IMR-90 (cell line): ENCODE measurements at regions not wholly inside any gene's neighbourhood (a gene's known extent, or its start where the extent isn't known, plus 50 kb on each side); places are given as distances from the start of the nearest gene placed in this dataset.

Source experiments
- ATAC-seq: fragments of 200-7000 bp; cut with Tn5 transposase; 2 replicates; pipeline ENCODE4 v1.9.1; 2020; ENCODE audit warnings: low read depth, mild to moderate bottlenecking, moderate library complexity
- BruUV-seq: library from RNA; stranded (reverse); fragments of 400-500 nt; replicated peaks from 2 replicates; lab custom pipeline; 2021; lab: Mats Ljungman, UMichigan
- CTCF ChIA-PET: fragments of 300-600 bp; formaldehyde crosslinking; extraction: SDS; loops from one replicate; lab custom pipeline; 2021; ENCODE audit warnings: antibody characterized with exemption; lab: Yijun Ruan, JAX
- POLR2A ChIA-PET: fragments of 300-600 bp; sonication (Branson Sonifier 250); formaldehyde crosslinking; loops from one replicate; lab custom pipeline; 2022; ENCODE audit warnings: antibody characterized with exemption; ENCODE audit not compliant: unreplicated experiment; lab: Charles Lee
- DNase-seq: peaks from one replicate; pipeline ENCODE4 v3.0.0; 2013
- H2AFZ ChIP-seq: replicated peaks from 2 replicates; pipeline ENCODE3; 2013; ENCODE audit warnings: low read length, mild to moderate bottlenecking; ENCODE audit not compliant: poor library complexity
- H2AK5ac ChIP-seq: 2 replicates; pipeline ENCODE4 v1.6.1; 2013; ENCODE audit warnings: low read depth, low read length, inconsistent platforms
- H2AK9ac ChIP-seq: replicated peaks from 2 replicates; pipeline ENCODE3; 2013; ENCODE audit warnings: mild to moderate bottlenecking, low read depth, low read length, moderate library complexity; ENCODE audit not compliant: poor library complexity
- H2BK120ac ChIP-seq: 2 replicates; pipeline ENCODE4 v1.6.1; 2013; ENCODE audit warnings: low read depth, low read length, inconsistent platforms
- H2BK15ac ChIP-seq: 3 replicates; pipeline ENCODE4 v1.6.1; 2013; ENCODE audit warnings: low read depth, low read length, inconsistent platforms
- H2BK20ac ChIP-seq: 2 replicates; pipeline ENCODE4 v1.6.1; 2013; ENCODE audit warnings: low read depth, mild to moderate bottlenecking, inconsistent platforms, low read length, moderate library complexity
- H2BK5ac ChIP-seq: 2 replicates; pipeline ENCODE4 v1.6.1; 2013; ENCODE audit warnings: mild to moderate bottlenecking, low read depth, low read length, inconsistent platforms; ENCODE audit not compliant: poor library complexity, severe bottlenecking
- H3K14ac ChIP-seq: replicated peaks from 2 replicates; pipeline ENCODE4 v1.6.1; 2013; ENCODE audit warnings: low read depth, low read length, inconsistent platforms
- H3K18ac ChIP-seq: 2 replicates; pipeline ENCODE4 v1.6.1; 2013; ENCODE audit warnings: low read depth, low read length, control low read depth
- H3K23ac ChIP-seq: 2 replicates; pipeline ENCODE4 v1.6.1; 2013; ENCODE audit warnings: low read depth, low read length, inconsistent platforms
- H3K27ac ChIP-seq: 2 replicates; pipeline ENCODE4 v1.5.1; 2013; ENCODE audit warnings: mild to moderate bottlenecking, control low read depth, low read length; ENCODE audit not compliant: insufficient read depth
- H3K27me3 ChIP-seq: 2 replicates; pipeline ENCODE4 v1.6.1; 2013; ENCODE audit warnings: low read length; ENCODE audit not compliant: control insufficient read depth, insufficient read depth
- H3K36me3 ChIP-seq: 2 replicates; pipeline ENCODE4 v1.6.1; 2013; ENCODE audit warnings: low read length, mixed read lengths; ENCODE audit not compliant: control insufficient read depth, insufficient read depth
- H3K4ac ChIP-seq: 2 replicates; pipeline ENCODE4 v1.6.1; 2013; ENCODE audit warnings: low read depth, low read length, inconsistent platforms
- H3K4me1 ChIP-seq: 2 replicates; pipeline ENCODE4 v1.6.1; 2013; ENCODE audit warnings: low read length, mixed read lengths; ENCODE audit not compliant: control insufficient read depth, insufficient read depth
- H3K4me2 ChIP-seq: 2 replicates; pipeline ENCODE4 v1.6.1; 2013; ENCODE audit warnings: low read depth, mild to moderate bottlenecking, control low read depth, low read length, moderate library complexity
- H3K4me3 ChIP-seq: 2 replicates; pipeline ENCODE4 v1.5.1; 2013; ENCODE audit warnings: low read depth, mild to moderate bottlenecking, control low read depth, low read length, moderate library complexity; ENCODE audit not compliant: insufficient read depth
- H3K56ac ChIP-seq: 2 replicates; pipeline ENCODE4 v1.6.1; 2013; ENCODE audit warnings: low read length, inconsistent platforms; ENCODE audit not compliant: insufficient read depth; ENCODE audit errors: extremely low read depth
- H3K79me1 ChIP-seq, 2 experiments: 2 replicates each; pipeline ENCODE4 v1.6.1; 2013; ENCODE audit warnings: low read length in 2 of 2, inconsistent platforms in 1 of 2, low read depth in 1 of 2
- H3K9ac ChIP-seq: 2 replicates; pipeline ENCODE4 v1.6.1; 2013; ENCODE audit warnings: low read depth, low read length, control low read depth
- H3K9me1 ChIP-seq: 2 replicates; pipeline ENCODE4 v1.6.1; 2013; ENCODE audit warnings: low read length, inconsistent platforms; ENCODE audit not compliant: insufficient read depth
- H3K9me3 ChIP-seq: 2 replicates; pipeline ENCODE4 v1.6.1; 2013; ENCODE audit warnings: low read length; ENCODE audit not compliant: control insufficient read depth, insufficient read depth
- H4K20me1 ChIP-seq: 2 replicates; pipeline ENCODE4 v1.6.1; 2013; ENCODE audit warnings: low read length, inconsistent platforms; ENCODE audit not compliant: insufficient read depth
- H4K5ac ChIP-seq: 2 replicates; pipeline ENCODE4 v1.6.1; 2013; ENCODE audit warnings: mild to moderate bottlenecking, low read depth, low read length, control low read depth
- H4K8ac ChIP-seq, 2 experiments: 2 replicates each; pipeline ENCODE4 v1.6.1; 2013; ENCODE audit warnings: low read depth in 2 of 2, low read length in 2 of 2, control low read depth in 1 of 2, inconsistent platforms in 1 of 2
- H4K91ac ChIP-seq: 2 replicates; pipeline ENCODE4 v1.6.1; 2013; ENCODE audit warnings: low read depth, low read length, inconsistent platforms; ENCODE audit not compliant: insufficient read depth
- BHLHE40 ChIP-seq: fragments of 150-350 bp; IDR thresholded peaks from 2 replicates; pipeline ENCODE4 v1.6.1; 2016; ENCODE audit warnings: mild to moderate bottlenecking, low read depth, low read length
- CEBPB ChIP-seq: IDR thresholded peaks from 2 replicates; pipeline ENCODE4 v1.6.1; 2012; ENCODE audit warnings: low read depth, low read length, improper control_type of control experiment
- CHD1 ChIP-seq: IDR thresholded peaks from 2 replicates; pipeline ENCODE4 v1.6.1; 2012; ENCODE audit warnings: low read depth, low read length, improper control_type of control experiment
- FOS ChIP-seq: fragments of 150-350 bp; IDR thresholded peaks from 2 replicates; pipeline ENCODE4 v1.6.1; 2016; ENCODE audit warnings: low read depth, low read length
- MAFK ChIP-seq: IDR thresholded peaks from 2 replicates; pipeline ENCODE4 v1.6.1; 2012; ENCODE audit warnings: low read depth, low read length, improper control_type of control experiment
- MAZ ChIP-seq: IDR thresholded peaks from 2 replicates; pipeline ENCODE4 v1.6.1; 2012; ENCODE audit warnings: low read depth, mild to moderate bottlenecking, low read length, improper control_type of control experiment, moderate library complexity, borderline replicate concordance
- MXI1 ChIP-seq: IDR thresholded peaks from 2 replicates; pipeline ENCODE4 v1.6.1; 2012; ENCODE audit warnings: low read depth, mild to moderate bottlenecking, low read length, moderate library complexity, borderline replicate concordance
- NFE2L2 ChIP-seq: fragments of 150-350 bp; IDR thresholded peaks from 2 replicates; pipeline ENCODE4 v1.6.1; 2016; ENCODE audit warnings: low read depth, mild to moderate bottlenecking, low read length
- POLR2A ChIP-seq: IDR thresholded peaks from 2 replicates; pipeline ENCODE4 v1.6.1; 2012; ENCODE audit warnings: mild to moderate bottlenecking, low read depth, low read length
- RAD21 ChIP-seq: IDR thresholded peaks from 2 replicates; pipeline ENCODE4 v1.6.1; 2012; ENCODE audit warnings: low read length, improper control_type of control experiment
- RCOR1 ChIP-seq: IDR thresholded peaks from 2 replicates; pipeline ENCODE4 v1.6.1; 2012; ENCODE audit warnings: mild to moderate bottlenecking, low read length, improper control_type of control experiment; ENCODE audit not compliant: insufficient replicate concordance
- RFX5 ChIP-seq: IDR thresholded peaks from 2 replicates; pipeline ENCODE4 v1.8.0; 2012; ENCODE audit warnings: low read depth, mild to moderate bottlenecking, low read length, moderate library complexity
- SMC3 ChIP-seq: fragments of 150-350 bp; IDR thresholded peaks from 2 replicates; pipeline ENCODE4 v1.6.1; 2016; ENCODE audit warnings: low read depth, mild to moderate bottlenecking, antibody characterized with exemption, low read length, moderate library complexity
- WGBS, 2 experiments: methylation state at CpG; one replicate each; pipeline versions ENCODE4 v1.1.5 to v1.1.7; 2013; ENCODE audit warnings: missing lambda C conversion rate in 2 of 2; ENCODE audit not compliant: insufficient read length in 1 of 2; ENCODE audit errors: extremely low coverage in 2 of 2; 5-methylcytosine and 5-hydroxymethylcytosine counted together
- dilution Hi-C: fragments of 300-500 bp; cut with HindIII; formaldehyde crosslinking; loops from one replicate; pipeline ENCODE4 v1.14.3; 2018; ENCODE audit warnings: low sequenced_read_pairs; ENCODE audit not compliant: unreplicated experiment
- in situ Hi-C: fragments of 300-500 bp; cut with MboI; formaldehyde crosslinking; loops from 3 replicates; pipeline ENCODE4 v1.14.3; 2019; ENCODE audit warnings: low sequenced_read_pairs, inconsistent platforms, mixed read lengths
- intact Hi-C: fragments of 100-400 bp; cut with micrococcal nuclease; formaldehyde crosslinking; loops from 2 replicates; pipeline ENCODE4 v1.10.0; 2022
- TF ChIP-seq, protein P1 (sequence below): fragments of 150-350 bp; IDR thresholded peaks from 2 replicates; pipeline ENCODE4 v1.6.1; 2016; ENCODE audit warnings: low read depth, mild to moderate bottlenecking, low read length, moderate library complexity, borderline replicate concordance
- TF ChIP-seq, protein P2 (sequence below): conservative IDR thresholded peaks from 2 replicates; pipeline ENCODE4 v1.5.1; 2012; ENCODE audit warnings: mild to moderate bottlenecking, low read depth, low read length, improper control_type of control experiment
- TF ChIP-seq, protein P3 (sequence below): fragments of 150-350 bp; IDR thresholded peaks from 2 replicates; pipeline ENCODE4 v1.6.1; 2017; ENCODE audit warnings: mild to moderate bottlenecking, antibody characterized with exemption, low read length, low read depth

DNA sequence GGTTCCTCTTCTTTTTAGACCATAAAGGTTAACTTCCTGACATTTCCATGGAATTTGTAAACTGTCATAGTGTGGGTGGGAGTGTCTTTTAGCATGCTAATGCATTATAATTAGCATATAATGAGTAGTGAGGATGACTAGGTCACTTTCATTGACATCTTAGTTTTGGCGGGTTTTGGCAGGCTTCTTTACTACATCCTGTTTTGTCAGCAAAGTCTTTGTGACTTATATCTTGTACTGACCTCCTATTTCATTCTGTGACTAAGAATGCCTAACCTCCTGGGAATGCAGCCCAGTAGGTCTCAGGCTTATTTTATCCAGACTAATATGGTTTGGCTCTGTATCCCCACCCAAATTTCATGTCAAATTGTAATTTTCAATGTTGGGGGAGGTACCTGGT, 149.6 kb upstream of the SYNCRIP start:
- H4K8ac ChIP-seq = no peak overlapping the region
- H3K4me3 ChIP-seq = no peak overlapping the region
- H3K36me3 ChIP-seq = no peaks in the 10 kb centered on the region
- H4K91ac ChIP-seq = no peak overlapping the region
- no peak overlapping the region for H3K4me2 ChIP-seq
- no peak overlapping the region for H2BK15ac ChIP-seq
- no peak overlapping the region for H3K9ac ChIP-seq
- H2BK5ac ChIP-seq = no peak overlapping the region
- H3K18ac ChIP-seq = no peak overlapping the region
- H3K14ac ChIP-seq = no peak overlapping the region
- H3K4me1 ChIP-seq = no peaks in the 10 kb centered on the region
- H2BK120ac ChIP-seq = no peak overlapping the region
- H3K23ac ChIP-seq = no peak overlapping the region
- in situ Hi-C loops = no loop called here
- no peak overlapping the region for H3K4ac ChIP-seq
- H3K27me3 ChIP-seq = no peaks in the 10 kb centered on the region
- WGBS, 2 experiments = no CpG with 5 or more reads among the region's 1 CpG
- no peak overlapping the region for H4K5ac ChIP-seq
- H3K27ac ChIP-seq = no peak overlapping the region
- no TSS peak for BruUV-seq
- dilution Hi-C loops = no loop called here
- H2AFZ ChIP-seq = no peak overlapping the region
- TF ChIP-seq CHD1 (no peak), MXI1 (no peak), MAZ (no peak), NFE2L2 (no peak), SMC3 (no peak), MAFK (no peak), RFX5 (no peak), POLR2A (no peak), RCOR1 (no peak), FOS (no peak), RAD21 (no peak), CEBPB (no peak), BHLHE40 (no peak)
- TF ChIP-seq, protein P1, sequence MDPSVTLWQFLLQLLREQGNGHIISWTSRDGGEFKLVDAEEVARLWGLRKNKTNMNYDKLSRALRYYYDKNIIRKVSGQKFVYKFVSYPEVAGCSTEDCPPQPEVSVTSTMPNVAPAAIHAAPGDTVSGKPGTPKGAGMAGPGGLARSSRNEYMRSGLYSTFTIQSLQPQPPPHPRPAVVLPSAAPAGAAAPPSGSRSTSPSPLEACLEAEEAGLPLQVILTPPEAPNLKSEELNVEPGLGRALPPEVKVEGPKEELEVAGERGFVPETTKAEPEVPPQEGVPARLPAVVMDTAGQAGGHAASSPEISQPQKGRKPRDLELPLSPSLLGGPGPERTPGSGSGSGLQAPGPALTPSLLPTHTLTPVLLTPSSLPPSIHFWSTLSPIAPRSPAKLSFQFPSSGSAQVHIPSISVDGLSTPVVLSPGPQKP = no peak
- TF ChIP-seq, protein P2, sequence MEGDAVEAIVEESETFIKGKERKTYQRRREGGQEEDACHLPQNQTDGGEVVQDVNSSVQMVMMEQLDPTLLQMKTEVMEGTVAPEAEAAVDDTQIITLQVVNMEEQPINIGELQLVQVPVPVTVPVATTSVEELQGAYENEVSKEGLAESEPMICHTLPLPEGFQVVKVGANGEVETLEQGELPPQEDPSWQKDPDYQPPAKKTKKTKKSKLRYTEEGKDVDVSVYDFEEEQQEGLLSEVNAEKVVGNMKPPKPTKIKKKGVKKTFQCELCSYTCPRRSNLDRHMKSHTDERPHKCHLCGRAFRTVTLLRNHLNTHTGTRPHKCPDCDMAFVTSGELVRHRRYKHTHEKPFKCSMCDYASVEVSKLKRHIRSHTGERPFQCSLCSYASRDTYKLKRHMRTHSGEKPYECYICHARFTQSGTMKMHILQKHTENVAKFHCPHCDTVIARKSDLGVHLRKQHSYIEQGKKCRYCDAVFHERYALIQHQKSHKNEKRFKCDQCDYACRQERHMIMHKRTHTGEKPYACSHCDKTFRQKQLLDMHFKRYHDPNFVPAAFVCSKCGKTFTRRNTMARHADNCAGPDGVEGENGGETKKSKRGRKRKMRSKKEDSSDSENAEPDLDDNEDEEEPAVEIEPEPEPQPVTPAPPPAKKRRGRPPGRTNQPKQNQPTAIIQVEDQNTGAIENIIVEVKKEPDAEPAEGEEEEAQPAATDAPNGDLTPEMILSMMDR = no peak
- TF ChIP-seq, protein P3, sequence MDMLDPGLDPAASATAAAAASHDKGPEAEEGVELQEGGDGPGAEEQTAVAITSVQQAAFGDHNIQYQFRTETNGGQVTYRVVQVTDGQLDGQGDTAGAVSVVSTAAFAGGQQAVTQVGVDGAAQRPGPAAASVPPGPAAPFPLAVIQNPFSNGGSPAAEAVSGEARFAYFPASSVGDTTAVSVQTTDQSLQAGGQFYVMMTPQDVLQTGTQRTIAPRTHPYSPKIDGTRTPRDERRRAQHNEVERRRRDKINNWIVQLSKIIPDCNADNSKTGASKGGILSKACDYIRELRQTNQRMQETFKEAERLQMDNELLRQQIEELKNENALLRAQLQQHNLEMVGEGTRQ = no peak
- H3K9me1 ChIP-seq = no peaks in the 10 kb centered on the region
- H3K79me1 ChIP-seq = no peaks in the 10 kb centered on the region
- intact Hi-C loops = no loop called here
- H3K56ac ChIP-seq = no peak overlapping the region
- no peak overlapping the region for H2AK5ac ChIP-seq
- no peak overlapping the region for H2AK9ac ChIP-seq
- no peaks in the 10 kb centered on the region for H4K20me1 ChIP-seq
- ATAC-seq = no peak
- H2BK20ac ChIP-seq = no peak overlapping the region
- no peaks in the 10 kb centered on the region; the same call in 1 of the 2 replicates for H3K9me3 ChIP-seq
- CTCF ChIA-PET = no interaction called here
- POLR2A ChIA-PET = no interaction called here
- DNase-seq = peak; percentile 1
